ENCODE measurements at regions not wholly inside any gene's neighbourhood (a gene's known extent, or its start where the extent isn't known, plus 50 kb on each side); places are given as distances from the start of the nearest gene placed in this dataset.

DNA sequence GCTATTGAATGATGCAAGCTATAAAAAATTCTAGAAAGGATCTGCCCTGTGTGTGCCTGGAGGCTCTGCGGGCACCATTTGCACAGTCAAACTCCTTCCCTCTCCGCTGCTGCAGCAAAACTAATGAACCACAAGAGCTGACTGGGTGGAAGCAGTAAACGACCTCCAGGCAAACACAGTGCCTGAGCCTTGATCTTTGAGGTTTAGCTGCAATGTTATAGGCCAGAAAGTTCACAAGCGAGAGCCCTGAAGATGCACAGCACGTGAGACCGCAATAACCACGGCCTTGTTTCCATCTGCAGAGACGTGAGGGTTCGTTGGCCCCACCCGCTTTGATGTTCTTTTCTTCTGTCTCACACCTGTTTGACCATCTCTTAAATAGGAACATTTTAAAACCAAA is 69.2 kb upstream of the S1PR3 start:
- DNase-seq, result no peak

DNA sequence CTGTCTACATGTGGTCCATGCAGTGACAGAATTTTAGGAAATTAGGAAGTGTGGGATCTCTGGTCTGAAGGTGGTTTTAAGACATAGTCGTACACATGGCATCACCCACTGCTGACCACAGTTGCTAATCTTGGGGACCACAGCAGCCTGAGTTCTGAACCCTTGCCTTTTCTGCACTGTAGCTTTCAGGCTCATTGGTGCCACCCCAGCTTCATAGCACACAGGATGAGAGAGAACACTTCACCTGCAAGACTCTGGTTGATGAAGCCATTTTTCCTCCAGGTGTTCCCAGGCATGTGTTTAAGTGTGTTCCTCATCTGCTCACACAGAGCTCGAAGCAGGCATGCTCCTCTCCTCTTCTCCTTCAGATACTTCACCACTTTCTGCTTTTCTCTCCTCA is 68.2 kb upstream of the S1PR3 start:
- no peak for DNase-seq

DNA sequence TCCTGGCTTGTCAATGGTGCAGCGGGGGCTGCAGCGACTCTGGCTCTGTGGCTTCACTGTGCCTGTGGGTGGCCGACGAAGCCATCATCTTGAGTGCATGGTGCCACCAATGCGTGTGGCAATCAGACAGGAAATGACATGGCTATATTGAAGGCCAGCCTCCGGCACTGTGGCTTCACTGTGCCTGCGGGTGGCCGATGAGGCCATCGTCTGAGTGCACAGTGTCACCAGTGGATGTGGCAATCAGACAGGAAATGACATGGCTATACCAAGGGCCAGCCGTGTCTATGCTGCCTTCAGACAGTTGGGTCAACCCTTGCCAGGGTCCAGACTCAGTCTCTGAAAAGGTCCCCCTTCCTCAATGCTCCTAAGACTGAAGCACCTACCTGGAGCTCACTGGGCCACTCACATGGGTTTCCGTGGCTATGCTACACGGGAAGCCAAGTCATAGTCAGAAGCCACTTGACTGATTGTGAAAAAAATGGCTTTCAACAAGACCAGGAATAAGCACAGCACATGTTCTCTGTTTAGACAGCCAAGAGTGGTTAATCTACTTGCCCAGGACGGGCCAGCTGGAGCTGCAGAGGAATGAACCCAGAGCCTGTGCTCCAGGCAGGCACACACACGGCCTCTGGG is 67.5 kb upstream of the S1PR3 start:
- no peak for DNase-seq

DNA sequence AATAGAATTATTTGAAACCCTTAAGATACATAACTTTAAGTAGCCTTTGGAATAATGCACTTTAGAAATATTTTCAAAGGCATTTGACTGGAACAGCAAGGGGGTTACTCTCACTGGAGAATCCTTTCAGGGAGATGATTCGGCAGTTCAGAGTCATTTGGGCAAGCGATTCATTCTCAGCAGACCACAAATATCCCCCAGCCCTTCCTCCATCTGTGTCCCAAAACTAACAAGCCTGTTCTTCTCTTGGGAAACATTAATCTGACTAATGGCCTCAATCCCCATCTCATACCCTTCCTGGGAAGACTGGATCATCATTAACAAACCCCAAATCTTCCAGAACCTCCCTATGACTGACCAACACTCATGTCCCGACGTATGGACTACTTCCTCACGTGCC is 65.8 kb upstream of the S1PR3 start:
- no peak for DNase-seq

DNA sequence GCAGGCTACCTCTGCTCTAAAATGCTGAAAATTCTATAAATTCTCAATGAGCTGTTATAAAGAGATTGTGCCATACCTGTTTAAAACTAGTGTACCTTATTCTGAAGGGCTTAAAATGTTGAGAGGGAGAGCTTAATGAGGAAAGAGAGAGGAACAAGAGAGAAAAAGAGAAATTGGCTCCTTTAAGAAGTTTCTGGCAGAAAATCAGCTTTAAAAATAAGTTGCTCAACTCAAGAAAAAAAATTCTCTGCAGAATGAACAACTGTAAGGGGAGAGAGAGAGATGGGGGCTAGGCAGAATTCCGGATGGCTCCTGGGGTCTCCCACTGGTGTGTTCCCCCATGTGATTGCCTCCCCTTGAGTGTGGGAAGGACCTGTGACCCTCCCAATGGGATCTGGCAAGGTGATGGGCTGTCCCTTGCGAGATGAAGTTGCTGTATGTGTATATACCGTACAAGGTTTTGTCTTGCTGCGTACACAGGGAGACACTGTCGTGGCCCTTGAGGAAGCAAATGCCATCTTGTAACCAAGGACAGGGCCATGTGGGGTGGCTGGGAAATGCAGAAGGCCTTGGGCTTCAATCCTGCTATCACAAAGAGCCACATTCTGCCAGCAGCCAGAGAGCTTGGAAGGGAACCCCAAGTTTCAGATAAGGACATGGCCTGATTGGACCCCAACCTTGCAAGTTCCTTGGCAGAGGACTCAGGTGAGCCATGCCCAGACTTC is 64.3 kb upstream of the S1PR3 start:
- DNase-seq, result no peak

DNA sequence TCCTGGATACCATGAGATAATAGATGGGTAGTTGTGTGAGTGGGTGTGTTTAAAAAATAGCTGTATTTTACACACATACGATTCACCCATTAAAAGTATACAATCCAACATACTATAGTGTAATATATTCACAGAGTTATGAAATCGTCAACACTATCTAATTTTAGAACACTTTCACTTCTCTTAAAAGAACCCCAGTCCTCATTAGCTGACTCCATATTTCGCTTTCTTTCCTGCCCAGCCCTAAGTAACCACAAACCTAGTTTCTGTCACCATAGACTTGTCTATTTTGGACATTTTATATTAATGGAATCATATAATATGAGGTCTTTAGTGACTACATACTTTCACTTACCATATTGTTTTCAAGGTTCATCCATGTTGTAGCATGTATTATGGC is 63.8 kb upstream of the S1PR3 start:
- DNase-seq, result no peak

DNA sequence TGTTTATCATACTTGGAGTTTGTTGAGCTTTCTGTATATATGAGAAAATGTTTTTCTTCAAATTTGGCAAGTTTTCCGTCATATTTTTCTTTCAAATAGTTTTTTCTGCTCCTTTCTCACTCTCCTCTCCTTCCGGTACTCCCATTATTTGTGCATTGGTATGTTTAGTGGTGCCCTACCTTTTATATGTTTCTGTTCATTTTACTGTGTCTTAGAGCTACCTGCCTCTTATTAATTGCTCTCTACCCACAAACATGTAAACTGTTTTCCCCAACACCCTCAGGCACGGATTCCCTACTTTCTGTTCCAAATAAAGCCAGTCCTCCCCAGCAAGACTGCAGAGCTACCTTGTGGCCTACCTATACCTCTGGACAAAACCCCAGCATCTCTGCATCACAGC is 60.6 kb upstream of the S1PR3 start:
- no peak for DNase-seq

DNA sequence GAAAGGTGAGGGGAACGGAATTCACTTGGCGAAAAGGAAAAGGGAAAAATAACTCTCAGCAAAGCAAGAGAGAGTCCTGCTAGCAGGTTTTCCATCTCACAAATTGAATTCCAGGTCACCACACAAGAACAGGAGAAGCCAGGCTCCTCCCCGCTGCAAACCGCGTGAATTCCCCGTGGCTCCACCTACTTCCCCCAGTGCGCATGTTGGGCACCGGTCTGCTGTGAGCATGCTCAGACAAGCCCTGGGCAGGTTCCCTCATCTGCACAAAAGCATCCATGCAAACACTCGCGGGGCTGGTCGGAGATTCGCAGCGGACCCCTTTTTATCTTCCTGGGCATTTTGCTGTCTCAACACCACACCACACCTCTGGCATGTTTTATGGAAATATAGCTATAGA is 58.5 kb upstream of the S1PR3 start:
- DNase-seq, result no peak

DNA sequence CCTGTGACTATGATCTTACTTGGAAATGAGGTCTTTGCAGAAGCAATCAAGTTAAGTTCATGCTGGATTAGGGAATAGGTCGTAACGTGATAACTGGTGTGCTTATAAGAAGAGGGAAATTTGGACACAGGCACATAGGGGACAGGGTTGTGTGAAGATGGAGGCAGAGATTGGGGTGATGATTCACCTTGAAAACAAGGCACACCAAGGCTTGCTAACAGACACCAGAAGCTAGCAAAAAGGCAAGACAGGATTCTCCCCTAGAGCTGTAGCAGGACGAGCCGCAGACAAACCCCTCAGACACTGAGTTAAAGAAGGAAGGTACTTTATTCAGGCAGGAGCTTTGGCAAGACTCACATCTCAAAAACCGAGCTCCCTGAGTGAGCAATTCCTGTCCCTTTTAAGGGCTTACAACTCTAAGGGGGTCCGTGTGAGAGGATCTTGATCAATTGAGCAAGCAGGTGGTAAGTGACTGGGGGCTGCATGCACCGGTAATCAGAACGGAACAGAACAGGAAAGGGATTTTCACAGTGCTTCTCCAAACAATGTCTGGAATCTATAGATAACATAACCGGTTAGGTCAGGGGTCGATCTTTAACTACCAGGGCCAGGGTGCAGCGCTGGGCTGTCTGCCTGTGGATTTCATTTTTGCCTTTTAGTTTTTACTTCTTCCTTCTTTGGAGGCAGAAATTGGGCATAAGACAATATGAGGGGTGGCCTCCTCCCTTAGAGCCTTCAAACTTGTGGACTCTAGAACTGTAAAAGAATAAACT is 57.5 kb upstream of the S1PR3 start:
- no peak for DNase-seq

DNA sequence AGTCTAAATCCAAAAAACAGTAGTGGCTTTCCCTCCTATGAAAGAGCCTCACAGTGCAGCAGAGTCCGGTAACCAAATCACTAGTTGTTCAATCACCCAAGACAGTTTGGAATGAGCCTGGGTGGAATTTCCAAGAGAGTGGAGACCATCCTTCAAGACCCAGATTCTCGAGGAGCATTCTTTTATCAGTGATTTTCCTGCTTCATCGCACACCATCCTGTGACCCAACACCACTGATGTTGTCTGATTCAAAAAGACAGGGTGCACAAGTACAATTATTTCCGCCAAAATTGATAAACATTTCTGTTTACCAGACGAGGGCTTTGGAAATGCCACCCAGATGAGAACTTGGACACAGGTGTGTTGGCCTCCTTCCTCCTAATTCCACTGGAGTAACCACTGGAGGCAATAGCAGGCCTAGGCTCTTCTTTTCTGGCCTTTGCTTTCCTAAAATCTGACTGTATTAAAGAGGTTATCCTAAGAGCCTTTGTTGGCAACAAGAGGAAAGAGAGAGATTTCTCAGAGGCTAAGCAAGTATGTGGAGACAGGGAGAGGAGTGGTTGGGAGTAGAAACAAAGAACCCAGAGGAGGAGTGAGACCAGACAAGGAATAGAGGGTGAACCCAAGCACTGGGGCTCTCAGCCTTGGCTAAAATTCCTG is 56.3 kb upstream of the S1PR3 start:
- DNase-seq, result no peak

DNA sequence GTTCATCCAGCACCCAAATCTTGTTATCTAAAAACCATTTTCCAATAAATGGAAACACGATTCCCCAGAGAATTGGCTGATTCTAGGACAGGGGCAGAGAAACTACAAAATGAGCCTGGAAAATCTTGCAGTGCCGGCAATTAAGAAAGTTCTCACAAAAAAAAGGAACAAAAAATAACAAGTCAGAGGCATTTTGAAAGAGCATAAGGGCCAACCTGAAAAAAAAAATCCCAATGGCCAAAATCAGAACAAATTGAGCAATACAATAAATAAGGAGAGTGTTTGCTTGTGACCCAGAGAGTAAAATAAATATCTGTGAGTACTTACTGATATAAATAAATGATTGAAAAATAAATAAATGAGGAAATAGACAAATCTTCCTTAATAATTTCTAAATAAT is 55.1 kb upstream of the S1PR3 start:
- no peak for DNase-seq

DNA sequence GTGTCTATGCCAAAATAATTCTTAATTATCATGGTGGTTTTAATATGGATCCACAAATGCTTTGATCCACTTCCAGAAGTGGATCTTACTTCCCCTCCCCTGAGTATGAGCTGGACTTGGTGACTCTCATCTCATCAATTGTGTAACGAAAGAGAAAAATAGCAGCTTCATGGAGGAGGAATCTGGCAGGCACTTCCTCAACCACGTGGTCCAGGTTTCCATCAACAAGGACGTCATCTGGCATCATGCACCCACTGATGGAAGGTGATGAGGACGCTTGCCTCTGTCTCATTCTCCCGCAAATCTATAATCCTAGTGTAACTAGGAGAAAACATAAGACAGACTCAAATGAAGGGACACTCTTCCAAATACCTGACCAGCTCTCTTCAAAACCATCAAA is 54.6 kb upstream of the S1PR3 start:
- DNase-seq, result no peak

DNA sequence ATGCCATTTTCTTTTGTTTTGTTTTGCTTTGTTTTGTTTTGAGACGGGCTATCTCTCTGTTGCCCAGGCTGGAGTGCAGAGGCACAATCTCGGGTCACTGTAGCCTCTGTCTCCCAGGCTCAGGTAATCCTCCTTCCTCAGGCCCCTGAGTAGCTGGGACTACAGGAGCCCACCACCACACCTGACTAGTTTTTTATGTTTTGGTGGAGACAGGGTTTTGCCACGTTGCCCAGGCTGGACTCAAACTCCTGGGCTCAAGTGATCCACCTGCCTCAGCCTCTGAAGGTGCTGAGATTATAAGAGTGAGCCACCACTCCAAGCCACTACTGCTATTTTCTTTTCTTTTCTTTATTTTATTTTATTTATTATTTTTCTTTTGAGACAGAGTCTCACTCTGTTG is 54.0 kb upstream of the S1PR3 start:
- DNase-seq, result no peak

DNA sequence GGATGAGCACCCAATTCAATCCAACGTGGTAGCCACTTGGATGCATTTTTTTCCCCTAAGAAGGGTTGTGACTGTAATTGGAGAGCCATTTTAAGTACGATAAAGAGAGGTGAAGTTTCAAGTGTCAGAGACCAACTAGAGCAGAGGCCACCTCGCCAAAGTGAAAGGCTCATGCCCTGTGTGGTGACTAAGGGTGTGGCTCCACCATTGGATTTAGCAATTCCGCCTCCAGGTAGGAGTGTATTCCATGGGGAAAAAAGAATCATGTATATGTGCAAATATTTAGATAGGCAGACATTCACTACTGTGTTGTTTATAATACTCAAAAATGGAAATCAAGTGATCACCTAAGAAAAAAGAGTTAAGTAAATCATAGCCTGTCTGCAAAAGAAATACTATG is 53.1 kb upstream of the S1PR3 start:
- no peak for DNase-seq

All from hypothalamus (tissue), 51 donors.